Gastroesophageal sphincter (tissue), 3 donors: ENCODE measurements at regions not wholly inside any gene's neighbourhood (a gene's known extent, or its start where the extent isn't known, plus 50 kb on each side); places are given as distances from the start of the nearest gene placed in this dataset.

ENCODE experiments used
- CTCF ChIP-seq, 4 experiments: fragments of 200-600 bp in 2 of 4; fragments of 450-650 bp in 2 of 4; sonication (generic) in 1 of 4; IDR thresholded peaks; one replicate each; pipeline ENCODE4 v1.5.1; 2017 to 2019; ENCODE audit warnings: antibody characterized with exemption in 4 of 4, mild to moderate bottlenecking in 2 of 4, moderate library complexity in 2 of 4
- POLR2A ChIP-seq, 2 donors: fragments of 450-650 bp; IDR thresholded peaks; one replicate each; pipeline ENCODE4 v1.6.1; 2017; ENCODE audit warnings: antibody characterized with exemption in 2 of 2, mild to moderate bottlenecking in 2 of 2, moderate library complexity in 1 of 2

GRCh38 chr5:12691330-12691729 is 787.1 kb upstream of the CTNND2 start:
- TF ChIP-seq POLR2A (IDR thresholded peaks at IDR 0.05) (no peak), CTCF (IDR thresholded peaks at IDR 0.05) (no peak)
